GM18873 (cell line): ENCODE measurements at regions not wholly inside any gene's neighbourhood (a gene's known extent, or its start where the extent isn't known, plus 50 kb on each side); places are given as distances from the start of the nearest gene placed in this dataset.

ENCODE experiments used
- ATAC-seq: cut with Tn5 transposase; IDR thresholded peaks from one replicate; pipeline ENCODE4 v1.9.1; 2021; ENCODE audit warnings: mild to moderate bottlenecking, moderate library complexity, moderate number of reproducible peaks; ENCODE audit not compliant: unreplicated experiment, low FRiP score

- no peak for ATAC-seq
Measured at GRCh38 chr12:69119770-69120169, 119.6 kb upstream of the CPSF6 start.

DNA sequence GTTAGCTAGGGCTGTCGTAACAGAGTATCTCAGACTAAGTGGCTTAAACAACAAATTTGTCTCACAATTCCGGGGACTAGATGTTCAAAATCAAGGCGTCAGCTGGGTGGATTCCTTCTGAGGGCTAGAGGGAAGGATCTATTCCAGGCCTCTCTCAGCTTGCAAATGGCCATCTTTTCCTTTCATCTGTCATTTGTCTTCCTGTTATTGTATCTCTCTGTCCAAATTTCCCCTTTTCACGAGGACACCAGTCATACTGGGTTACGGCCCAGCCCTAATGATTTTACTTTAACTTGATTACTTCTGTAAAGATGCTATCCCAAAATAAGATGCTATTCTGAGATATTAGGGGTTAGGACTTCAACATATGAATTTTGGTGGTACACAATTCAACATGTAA, 119.0 kb upstream of the CPSF6 start:
- no peak for ATAC-seq

- no peak for ATAC-seq
Measured at GRCh38 chr12:69123311-69123710, 116.1 kb upstream of the CPSF6 start.

DNA sequence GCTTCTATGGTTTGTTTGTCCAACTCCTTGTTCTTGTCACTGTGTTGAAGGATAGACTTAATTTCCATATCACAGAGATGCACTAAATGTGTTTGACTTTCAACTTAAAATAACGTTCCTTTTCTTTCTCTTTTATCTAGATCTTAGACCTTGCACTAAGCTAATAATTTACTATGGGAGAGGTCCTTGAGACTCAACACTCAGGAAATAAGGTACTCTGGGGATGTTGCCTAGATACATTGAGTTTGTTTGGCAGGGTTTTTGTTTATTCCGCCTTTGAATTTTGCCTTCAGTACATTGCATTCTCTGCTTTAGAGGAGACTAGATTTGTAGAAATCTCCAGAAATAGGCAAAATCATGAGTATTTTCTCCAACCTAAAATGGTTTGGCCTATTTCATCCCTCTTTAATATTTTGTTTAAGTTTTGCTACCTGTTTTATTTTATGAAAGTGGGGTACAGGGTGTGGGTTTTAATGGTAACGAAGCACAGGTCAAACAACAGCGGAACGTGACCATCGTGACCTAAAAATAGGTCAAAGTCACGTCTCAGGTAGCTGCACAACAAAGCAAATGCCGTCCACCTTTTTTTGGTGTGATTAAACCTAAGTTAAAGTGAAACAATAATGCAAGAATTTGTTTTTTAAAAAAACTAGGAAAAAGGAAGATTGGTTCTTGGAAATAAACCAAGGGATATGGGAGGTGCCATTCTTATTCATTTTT, 115.3 kb upstream of the CPSF6 start:
- no peak for ATAC-seq

DNA sequence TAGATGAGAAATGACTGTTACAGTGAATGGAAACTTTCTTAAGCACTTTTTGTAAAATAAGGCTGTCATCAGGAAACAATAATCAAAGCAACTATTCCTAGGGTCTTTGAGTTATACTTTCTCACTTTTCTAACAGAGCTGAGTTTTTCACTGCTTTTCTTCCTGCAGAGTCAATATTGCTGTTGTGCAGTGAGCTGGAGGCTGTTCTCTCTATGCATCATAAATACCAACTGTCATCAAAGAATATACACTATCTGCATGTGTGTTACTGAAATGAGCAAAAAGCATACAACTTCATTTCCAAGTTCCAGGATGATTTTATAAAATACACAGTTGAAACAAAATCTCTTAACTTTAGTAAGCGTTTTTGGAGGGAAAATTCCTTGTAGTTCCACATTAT, 110.4 kb upstream of the CPSF6 start:
- no peak for ATAC-seq

- ATAC-seq = no peak
Measured at GRCh38 chr12:69129564-69129963, 109.8 kb upstream of the CPSF6 start.

- ATAC-seq = no peak
Measured at GRCh38 chr12:69130064-69130463, 109.3 kb upstream of the CPSF6 start.

DNA sequence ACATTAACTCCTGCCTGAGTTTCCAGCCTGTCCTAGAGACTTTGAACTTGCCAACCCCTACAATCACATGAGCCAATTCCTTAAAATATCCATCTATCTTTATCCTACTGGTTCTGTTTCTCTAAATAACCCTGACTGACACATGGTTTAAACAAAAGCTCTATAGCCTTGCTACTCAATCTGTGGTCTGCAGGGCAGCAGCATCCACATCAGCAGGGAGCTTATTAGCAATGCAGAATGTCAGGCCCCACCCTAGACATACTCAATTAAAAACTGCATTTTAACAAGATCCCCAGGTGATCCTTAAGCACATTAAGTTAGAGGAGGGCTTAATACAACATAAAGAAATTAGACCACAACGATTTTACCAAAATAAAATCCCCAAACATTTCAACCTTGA, 108.3 kb upstream of the CPSF6 start:
- no peak for ATAC-seq

GRCh38 chr12:69136931-69137613, 102.3 kb upstream of the CPSF6 start:
- ATAC-seq = no peak

- no peak for ATAC-seq
Measured at GRCh38 chr12:69141074-69141473, 98.3 kb upstream of the CPSF6 start.

DNA sequence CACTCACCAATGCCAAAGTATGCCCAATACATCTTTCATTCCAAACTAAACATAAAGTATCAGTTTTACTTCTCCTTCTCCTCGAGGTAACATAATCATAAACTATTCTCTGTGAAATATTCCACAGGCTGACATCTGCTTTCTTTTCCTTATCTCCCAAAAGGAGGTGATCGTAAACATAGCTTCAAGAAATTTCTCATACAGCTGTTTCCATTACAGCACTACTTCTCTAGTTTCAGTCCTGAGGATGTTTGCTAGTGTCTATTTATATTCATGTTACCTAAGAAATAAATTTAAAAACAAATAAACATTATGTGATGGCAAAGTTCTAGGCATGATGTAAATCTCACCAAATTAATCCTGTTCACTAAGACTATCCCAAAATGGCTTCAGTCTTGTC, 90.1 kb upstream of the CPSF6 start:
- no peak for ATAC-seq

DNA sequence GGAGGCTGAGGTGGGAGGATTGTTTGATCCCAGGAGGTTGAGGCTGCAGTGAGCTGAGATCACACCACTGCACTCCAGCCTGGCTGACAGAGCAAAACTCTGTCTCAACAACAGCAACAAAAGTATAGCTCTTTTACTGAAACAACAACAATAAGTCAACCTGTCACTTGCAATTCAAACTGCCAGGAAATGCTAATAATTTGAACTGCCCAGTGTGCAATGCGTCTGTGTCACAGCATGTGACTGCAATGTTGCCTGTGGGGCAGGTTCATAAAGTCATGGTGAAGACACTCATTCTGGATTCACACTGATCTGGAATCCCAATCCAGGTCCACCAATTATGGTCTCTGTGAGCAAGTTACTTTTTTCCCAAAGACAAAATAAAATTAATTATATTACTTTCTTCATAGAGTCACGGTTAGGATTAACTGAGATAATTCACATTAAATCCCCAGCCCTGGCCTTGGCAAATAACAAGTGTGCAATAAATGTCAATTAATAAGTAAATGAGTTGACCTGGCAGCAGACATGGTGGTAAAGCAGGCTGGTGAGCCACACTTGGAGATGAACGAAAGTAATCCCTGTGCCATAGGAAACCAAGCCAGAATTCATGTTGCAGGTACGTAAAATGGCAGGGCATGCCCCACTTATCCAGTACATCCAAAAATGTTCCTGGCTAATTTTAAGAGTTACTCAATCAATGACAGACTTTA, 89.1 kb upstream of the CPSF6 start:
- ATAC-seq = no peak

DNA sequence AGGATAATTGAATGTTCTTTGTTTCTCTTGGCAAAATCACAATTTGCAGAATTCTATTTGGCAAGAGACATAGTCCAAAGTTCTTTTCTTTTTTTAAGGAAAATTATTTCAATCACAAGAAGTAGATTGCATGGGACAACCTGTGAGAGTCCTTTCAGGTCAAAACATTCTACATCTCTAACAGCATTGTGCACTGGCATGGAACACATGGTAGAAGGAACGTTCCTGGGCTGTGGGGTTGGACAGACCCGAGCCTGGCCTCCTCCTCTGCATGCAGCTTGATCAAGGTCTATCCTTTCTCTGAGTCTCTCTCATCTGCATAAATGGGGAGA, 88.6 kb upstream of the CPSF6 start:
- no peak for ATAC-seq

DNA sequence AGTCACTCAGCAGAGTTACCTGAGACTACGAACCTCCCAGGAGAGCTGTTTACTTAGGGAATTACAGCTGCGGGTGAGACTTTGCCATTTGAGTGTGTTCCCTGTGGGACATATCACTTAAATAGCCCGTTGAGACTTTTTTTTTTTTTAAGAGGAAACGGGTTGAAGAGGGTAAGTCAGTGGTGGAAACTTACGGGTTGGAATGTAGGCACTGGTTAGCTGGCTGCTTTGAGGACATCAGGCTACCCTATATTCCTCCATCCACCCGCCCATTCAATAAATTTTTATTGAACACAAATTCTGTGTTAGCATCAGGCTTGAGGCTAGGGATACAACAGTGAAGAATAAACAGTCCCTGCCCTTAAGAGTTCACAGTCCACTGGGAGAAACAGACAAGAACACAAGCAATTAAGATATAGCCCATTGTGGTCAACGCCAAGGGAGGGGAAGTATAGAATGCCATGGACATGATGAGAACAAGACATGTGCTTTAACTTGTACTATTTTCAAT, 88.1 kb upstream of the CPSF6 start:
- no peak for ATAC-seq

DNA sequence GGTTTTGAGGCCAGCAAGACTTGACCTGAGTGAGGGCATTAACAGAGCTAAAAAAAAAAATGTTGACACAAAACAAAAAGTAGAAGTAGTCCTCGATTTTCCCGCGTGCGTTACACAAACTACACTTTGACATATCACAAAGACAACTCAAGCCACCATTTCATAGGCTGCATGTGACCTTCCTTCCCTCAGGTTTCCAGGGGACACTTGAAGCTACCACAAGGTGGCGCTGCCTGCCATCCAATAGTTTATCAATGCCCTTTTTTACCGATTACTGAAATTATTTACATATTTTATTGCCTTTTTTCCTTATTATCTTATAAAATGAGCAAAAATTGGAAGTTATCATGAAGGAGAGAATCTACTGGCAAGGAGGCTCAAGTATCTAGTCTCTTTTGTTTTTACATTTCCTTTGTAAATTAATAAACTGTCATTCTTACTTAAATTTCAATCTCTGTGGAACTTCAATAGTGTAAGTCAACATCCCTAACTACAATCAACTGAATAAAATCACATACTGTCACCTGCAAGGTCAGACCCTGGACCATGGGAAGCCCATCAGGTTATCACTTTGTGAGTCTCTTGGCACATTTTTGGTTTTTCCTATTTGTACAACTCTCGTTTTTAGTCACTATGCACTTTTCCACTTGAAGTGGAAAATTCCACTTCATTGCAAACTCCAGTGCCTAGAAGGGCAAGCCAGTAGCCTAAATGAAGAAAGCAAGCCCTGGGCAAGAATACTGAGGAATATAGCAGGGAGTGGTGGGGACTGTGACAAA, 84.6 kb upstream of the CPSF6 start:
- peak; percentile 43 for ATAC-seq

DNA sequence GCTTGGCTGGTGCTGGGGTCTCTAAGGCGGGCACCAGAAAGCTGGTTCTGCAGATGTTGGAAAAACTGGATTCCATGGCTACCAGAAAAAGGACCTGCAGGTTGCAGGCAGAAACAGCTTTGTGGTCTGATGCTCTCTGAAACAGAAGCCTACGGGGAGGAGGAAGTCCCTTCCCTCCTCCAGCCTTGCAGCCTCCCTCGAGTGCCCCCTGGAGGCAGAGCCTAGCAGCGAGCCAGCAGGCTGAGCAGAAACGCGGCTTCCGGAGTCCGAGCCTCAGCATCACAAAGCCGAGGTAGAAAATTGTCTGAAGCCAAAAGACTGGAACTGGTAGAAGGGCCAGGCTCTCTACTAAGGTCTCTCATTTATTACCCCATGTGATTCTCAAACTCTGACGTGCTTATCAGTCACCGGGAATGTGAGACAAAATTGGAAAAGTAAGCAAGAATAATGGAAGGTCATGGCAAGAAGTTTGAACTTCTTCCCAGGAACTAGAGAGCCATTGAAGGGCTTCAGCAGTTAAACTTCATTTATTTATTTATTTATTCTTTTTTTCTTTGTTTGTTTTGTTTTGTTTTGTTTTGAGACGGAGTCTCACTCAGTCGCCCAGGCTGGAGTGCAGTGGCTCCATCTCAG, 82.2 kb upstream of the CPSF6 start:
- peak; percentile 95 for ATAC-seq

- peak; percentile 54 for ATAC-seq
Measured at GRCh38 chr12:69161829-69162228, 77.5 kb upstream of the CPSF6 start.

DNA sequence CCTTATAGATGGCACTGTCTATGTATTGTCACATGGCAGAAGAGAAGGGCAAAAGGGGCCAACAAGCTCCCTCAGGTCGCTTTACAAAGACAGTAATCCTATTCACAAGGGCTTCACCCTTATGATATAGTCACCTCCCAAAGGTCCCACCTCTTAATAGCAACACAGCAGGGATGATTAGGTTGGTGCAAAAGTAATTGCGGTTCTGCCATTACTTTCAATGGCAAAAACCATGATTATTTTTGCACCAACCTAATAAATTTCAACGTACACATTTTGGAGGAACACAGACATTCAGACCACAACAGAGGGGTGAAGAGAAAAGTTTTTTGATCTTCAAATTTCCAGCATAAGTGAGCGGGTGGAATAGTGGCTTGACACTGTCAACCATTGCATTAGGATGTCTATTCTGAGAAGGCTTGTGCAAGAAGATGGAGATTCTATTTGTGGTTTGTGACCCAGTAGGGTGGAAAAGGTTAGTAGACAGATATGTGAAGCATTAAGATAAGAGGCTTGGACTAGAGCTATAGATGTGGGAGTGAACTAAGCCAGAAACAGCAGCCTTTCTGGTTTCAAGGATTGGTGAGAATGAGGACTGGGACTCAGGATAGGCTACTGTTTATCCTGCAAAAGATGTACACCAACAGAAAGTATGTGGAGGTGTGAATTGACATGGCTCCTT, 75.5 kb upstream of the CPSF6 start:
- no peak for ATAC-seq

DNA sequence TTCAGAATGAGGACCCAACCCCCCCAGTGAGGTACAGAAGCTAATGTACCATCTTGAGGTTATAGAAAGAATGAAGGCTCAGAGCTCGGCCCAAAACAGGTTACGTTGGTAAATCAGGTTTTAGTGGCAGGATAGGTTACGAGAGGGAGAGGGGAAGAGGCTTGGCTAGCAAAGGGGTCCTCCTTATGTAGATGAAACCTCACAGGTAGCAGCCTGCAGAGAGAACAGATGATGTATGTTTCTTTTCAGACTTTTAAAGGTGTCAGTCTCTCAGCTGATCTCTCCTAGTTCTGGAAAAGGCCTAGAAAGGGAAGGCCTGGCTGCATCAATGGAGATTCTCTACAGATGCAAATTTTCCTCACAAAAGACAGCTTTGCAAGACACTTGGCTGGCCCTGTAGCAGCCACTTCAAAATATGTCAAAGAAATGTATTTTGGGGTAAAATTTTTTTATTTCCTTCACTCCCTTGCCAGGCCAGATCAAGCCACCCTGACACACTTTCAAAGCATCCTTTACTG, 71.7 kb upstream of the CPSF6 start:
- no peak for ATAC-seq

DNA sequence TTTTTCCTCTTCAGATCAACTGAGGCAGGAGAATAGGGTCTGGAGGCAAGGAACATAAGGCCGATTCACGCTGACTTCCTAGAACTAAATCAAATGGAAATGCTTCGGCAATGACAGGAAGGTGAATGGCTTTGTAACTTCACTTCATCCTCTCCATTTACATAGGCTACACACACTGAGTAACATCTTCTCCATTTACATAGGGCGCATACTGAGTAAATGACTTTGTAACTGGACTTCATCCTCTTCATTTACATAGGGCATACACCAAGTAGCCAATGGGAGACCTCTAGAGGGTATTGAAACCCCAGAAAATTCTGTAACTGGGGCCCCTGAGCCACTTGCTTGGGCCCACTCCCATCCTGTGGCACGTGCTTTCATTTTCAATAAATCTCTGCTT, 71.0 kb upstream of the CPSF6 start:
- ATAC-seq = no peak
